ENCODE measurements at regions not wholly inside any gene's neighbourhood (a gene's known extent, or its start where the extent isn't known, plus 50 kb on each side); places are given as distances from the start of the nearest gene placed in this dataset.

DNA sequence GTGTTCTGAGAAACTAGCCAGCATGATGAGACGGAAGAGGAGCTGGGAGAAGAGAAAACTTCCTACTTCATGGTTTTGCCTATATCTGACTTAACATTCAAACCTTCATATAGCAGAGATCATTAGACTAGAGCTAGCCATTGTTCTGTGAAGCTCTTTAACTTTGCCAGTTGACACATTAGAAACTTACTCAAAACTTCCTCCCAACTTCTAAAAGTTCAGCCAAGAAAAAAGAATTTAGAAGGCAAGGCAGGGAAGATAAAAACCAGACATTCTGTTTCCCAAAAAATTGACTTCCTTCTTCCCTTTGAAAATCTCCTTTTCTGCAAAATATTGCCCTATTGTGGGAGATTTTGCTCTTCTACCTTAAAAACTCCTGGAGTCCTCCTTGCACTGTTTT, 134.8 kb upstream of the UST start:
- no peak for TF ChIP-seq POLR2A (IDR thresholded peaks at IDR 0.05)
- TF ChIP-seq, protein P1, sequence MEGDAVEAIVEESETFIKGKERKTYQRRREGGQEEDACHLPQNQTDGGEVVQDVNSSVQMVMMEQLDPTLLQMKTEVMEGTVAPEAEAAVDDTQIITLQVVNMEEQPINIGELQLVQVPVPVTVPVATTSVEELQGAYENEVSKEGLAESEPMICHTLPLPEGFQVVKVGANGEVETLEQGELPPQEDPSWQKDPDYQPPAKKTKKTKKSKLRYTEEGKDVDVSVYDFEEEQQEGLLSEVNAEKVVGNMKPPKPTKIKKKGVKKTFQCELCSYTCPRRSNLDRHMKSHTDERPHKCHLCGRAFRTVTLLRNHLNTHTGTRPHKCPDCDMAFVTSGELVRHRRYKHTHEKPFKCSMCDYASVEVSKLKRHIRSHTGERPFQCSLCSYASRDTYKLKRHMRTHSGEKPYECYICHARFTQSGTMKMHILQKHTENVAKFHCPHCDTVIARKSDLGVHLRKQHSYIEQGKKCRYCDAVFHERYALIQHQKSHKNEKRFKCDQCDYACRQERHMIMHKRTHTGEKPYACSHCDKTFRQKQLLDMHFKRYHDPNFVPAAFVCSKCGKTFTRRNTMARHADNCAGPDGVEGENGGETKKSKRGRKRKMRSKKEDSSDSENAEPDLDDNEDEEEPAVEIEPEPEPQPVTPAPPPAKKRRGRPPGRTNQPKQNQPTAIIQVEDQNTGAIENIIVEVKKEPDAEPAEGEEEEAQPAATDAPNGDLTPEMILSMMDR (IDR thresholded peaks at IDR 0.05): no peak

Data from thyroid gland (tissue), 4 donors.